Loucy (cell line): ENCODE measurements at regions not wholly inside any gene's neighbourhood (a gene's known extent, or its start where the extent isn't known, plus 50 kb on each side); places are given as distances from the start of the nearest gene placed in this dataset.

Source experiments
- EZH2phosphoT487 ChIP-seq: fragments of 200-600 bp; IDR thresholded peaks from 2 replicates; pipeline ENCODE4 v1.6.1; 2018; ENCODE audit warnings: antibody characterized with exemption, mild to moderate bottlenecking, moderate library complexity, borderline replicate concordance
- TF ChIP-seq, protein P1 (sequence below): fragments of 200-600 bp; sonication (generic); conservative IDR thresholded peaks from 2 replicates; pipeline ENCODE4 v1.5.1; 2014; ENCODE audit warnings: mild to moderate bottlenecking, antibody characterized with exemption, low read length

DNA sequence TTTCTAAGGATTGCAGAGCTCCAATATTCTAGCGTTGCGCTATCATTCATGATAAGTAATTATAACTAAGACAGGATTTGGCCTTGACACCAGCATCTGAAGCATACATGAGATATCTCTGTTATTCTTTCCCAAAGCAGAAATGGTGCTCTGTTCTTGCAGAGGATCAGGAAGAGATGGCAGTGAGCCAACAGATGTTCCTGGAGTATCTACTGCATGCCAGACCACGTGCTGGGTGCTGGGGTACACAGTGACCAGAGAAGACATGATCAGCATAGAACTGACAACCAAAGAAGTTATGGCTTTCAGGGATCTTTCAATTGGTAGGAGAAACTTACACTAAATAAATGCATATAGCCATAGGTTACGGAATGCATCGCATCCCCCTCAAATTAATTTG, 63.7 kb upstream of the PLXNA4 start:
- TF ChIP-seq, protein P1, sequence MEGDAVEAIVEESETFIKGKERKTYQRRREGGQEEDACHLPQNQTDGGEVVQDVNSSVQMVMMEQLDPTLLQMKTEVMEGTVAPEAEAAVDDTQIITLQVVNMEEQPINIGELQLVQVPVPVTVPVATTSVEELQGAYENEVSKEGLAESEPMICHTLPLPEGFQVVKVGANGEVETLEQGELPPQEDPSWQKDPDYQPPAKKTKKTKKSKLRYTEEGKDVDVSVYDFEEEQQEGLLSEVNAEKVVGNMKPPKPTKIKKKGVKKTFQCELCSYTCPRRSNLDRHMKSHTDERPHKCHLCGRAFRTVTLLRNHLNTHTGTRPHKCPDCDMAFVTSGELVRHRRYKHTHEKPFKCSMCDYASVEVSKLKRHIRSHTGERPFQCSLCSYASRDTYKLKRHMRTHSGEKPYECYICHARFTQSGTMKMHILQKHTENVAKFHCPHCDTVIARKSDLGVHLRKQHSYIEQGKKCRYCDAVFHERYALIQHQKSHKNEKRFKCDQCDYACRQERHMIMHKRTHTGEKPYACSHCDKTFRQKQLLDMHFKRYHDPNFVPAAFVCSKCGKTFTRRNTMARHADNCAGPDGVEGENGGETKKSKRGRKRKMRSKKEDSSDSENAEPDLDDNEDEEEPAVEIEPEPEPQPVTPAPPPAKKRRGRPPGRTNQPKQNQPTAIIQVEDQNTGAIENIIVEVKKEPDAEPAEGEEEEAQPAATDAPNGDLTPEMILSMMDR: no peak
- TF ChIP-seq EZH2phosphoT487: no peak
